NCI-H1417 (cell line): ENCODE measurements at regions not wholly inside any gene's neighbourhood (a gene's known extent, or its start where the extent isn't known, plus 50 kb on each side); places are given as distances from the start of the nearest gene placed in this dataset.

Source experiments
- DNase-seq, 3 experiments: peaks; one replicate each; lab custom pipeline; 2025; lab: John Stamatoyannopoulos, UW

- no peak for DNase-seq
Measured at GRCh38 chr7:19853261-19853832, 79.9 kb upstream of the TMEM196 start.

- peak in 2 of 3 experiments; percentile 54 to 59 for DNase-seq
Measured at GRCh38 chr7:19852192-19852591, 78.8 kb upstream of the TMEM196 start.

GRCh38 chr7:19851504-19851903 lies 78.1 kb upstream of the TMEM196 start:
- peak in 1 of 3 experiments; percentile 9 for DNase-seq

- DNase-seq = no peak
Measured at GRCh38 chr7:19834566-19834965, 61.1 kb upstream of the TMEM196 start.

- no peak for DNase-seq
Measured at GRCh38 chr7:19830604-19831003, 57.2 kb upstream of the TMEM196 start.
